ENCODE measurements at regions not wholly inside any gene's neighbourhood (a gene's known extent, or its start where the extent isn't known, plus 50 kb on each side); places are given as distances from the start of the nearest gene placed in this dataset.

DNA sequence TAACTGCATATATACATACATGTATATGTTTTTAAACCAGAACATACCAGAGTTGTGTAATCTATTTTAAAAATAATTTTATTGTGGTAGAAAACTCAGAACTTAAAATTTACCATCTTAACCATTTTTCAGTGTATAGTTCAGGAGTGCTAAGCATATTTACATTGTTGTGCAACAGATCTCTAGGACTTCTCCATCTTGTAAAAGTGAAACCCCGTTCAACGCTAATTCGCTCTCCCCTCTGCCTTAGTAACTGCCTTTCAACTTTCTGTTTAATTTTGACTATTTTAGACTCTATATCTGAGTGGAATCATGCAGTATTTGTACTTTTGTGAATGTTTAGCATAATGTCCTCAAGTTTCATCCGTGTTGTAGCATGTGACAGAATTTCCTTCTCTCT lies 51.8 kb upstream of the SSR3 start:
- TF ChIP-seq ESRRG (CRISPR knock-in tag; IDR thresholded peaks at IDR 0.05) (no peak), GLIS3 (CRISPR knock-in tag; IDR thresholded peaks at IDR 0.05) (no peak), ZFP3 (CRISPR knock-in tag; IDR thresholded peaks at IDR 0.05) (no peak), OSR1 (CRISPR knock-in tag; IDR thresholded peaks at IDR 0.05) (no peak), CSDC2 (CRISPR knock-in tag; IDR thresholded peaks at IDR 0.05) (no peak), ARNTL (CRISPR knock-in tag; IDR thresholded peaks at IDR 0.05; ENCODE audit: borderline replicate concordance, low read depth) (no peak), TCF4 (CRISPR knock-in tag; IDR thresholded peaks at IDR 0.05; ENCODE audit: borderline replicate concordance) (no peak), PPARA (CRISPR knock-in tag; IDR thresholded peaks at IDR 0.05; ENCODE audit: borderline replicate concordance) (no peak), ZNF70 (CRISPR knock-in tag; IDR thresholded peaks at IDR 0.05) (no peak), ZFP30 (CRISPR knock-in tag; IDR thresholded peaks at IDR 0.05) (no peak), TOX (CRISPR knock-in tag; IDR thresholded peaks at IDR 0.05; ENCODE audit: borderline replicate concordance) (no peak)
- TF ChIP-seq, protein P1, sequence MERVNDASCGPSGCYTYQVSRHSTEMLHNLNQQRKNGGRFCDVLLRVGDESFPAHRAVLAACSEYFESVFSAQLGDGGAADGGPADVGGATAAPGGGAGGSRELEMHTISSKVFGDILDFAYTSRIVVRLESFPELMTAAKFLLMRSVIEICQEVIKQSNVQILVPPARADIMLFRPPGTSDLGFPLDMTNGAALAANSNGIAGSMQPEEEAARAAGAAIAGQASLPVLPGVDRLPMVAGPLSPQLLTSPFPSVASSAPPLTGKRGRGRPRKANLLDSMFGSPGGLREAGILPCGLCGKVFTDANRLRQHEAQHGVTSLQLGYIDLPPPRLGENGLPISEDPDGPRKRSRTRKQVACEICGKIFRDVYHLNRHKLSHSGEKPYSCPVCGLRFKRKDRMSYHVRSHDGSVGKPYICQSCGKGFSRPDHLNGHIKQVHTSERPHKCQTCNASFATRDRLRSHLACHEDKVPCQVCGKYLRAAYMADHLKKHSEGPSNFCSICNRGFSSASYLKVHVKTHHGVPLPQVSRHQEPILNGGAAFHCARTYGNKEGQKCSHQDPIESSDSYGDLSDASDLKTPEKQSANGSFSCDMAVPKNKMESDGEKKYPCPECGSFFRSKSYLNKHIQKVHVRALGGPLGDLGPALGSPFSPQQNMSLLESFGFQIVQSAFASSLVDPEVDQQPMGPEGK (CRISPR knock-in tag; IDR thresholded peaks at IDR 0.05; ENCODE audit: borderline replicate concordance): no peak
- TF ChIP-seq, protein P2, sequence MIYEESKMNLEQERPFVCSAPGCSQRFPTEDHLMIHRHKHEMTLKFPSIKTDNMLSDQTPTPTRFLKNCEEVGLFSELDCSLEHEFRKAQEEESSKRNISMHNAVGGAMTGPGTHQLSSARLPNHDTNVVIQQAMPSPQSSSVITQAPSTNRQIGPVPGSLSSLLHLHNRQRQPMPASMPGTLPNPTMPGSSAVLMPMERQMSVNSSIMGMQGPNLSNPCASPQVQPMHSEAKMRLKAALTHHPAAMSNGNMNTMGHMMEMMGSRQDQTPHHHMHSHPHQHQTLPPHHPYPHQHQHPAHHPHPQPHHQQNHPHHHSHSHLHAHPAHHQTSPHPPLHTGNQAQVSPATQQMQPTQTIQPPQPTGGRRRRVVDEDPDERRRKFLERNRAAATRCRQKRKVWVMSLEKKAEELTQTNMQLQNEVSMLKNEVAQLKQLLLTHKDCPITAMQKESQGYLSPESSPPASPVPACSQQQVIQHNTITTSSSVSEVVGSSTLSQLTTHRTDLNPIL (CRISPR knock-in tag; IDR thresholded peaks at IDR 0.05; ENCODE audit: low read depth): no peak
- TF ChIP-seq, protein P3, sequence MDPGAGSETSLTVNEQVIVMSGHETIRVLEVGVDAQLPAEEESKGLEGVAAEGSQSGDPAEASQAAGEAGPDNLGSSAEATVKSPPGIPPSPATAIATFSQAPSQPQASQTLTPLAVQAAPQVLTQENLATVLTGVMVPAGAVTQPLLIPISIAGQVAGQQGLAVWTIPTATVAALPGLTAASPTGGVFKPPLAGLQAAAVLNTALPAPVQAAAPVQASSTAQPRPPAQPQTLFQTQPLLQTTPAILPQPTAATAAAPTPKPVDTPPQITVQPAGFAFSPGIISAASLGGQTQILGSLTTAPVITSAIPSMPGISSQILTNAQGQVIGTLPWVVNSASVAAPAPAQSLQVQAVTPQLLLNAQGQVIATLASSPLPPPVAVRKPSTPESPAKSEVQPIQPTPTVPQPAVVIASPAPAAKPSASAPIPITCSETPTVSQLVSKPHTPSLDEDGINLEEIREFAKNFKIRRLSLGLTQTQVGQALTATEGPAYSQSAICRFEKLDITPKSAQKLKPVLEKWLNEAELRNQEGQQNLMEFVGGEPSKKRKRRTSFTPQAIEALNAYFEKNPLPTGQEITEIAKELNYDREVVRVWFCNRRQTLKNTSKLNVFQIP (CRISPR knock-in tag; IDR thresholded peaks at IDR 0.05; ENCODE audit: borderline replicate concordance, low read depth): no peak
